GM23338 (cell line): ENCODE measurements at regions not wholly inside any gene's neighbourhood (a gene's known extent, or its start where the extent isn't known, plus 50 kb on each side); places are given as distances from the start of the nearest gene placed in this dataset.
"Not testable (repeated sequence)": the region's sequence is repeated elsewhere in the genome, so short reads cannot be mapped to it uniquely, and the experiment has no call there.

Experiments
- TF ChIP-seq, protein P1 (sequence below), 2 experiments: fragments of 200-600 bp in 1 of 2; sonication (generic) in 1 of 2; conservative IDR thresholded peaks; 2 replicates each; pipeline versions ENCODE4 v1.5.1 to v1.6.1; 2016 to 2017; ENCODE audit warnings: antibody characterized with exemption in 2 of 2, low read depth in 2 of 2, mild to moderate bottlenecking in 2 of 2, moderate library complexity in 1 of 2
- TF ChIP-seq, protein P2 (sequence below): IDR thresholded peaks from one replicate; pipeline ENCODE4 v1.6.1; 2018; ENCODE audit warnings: antibody characterized with exemption; ENCODE audit not compliant: unreplicated experiment
- TF ChIP-seq, protein P3 (sequence below): IDR thresholded peaks from 2 replicates; pipeline ENCODE4 v1.6.1; 2016; ENCODE audit warnings: antibody characterized with exemption

DNA sequence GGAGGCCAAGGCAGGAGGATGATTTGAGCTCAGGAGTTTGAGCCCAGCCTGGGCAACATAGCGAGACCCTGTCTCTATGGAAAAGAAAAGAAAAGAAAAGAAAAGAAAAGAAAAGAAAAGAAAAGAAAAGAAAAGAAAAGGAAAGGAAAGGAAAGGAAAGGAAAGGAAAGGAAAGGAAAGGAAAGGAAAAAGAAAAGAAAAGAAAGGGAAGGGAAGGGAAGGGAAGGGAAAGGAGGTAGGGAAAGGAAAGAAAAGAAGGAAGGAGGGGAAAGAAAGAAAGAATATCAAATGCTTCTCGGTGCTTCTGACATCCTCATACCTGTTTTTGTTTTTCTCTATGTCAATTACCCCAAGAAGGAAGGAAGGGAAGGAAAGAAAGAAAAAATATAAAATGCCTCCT is 181.2 kb upstream of the GRIA3 start:
- TF ChIP-seq, protein P1, sequence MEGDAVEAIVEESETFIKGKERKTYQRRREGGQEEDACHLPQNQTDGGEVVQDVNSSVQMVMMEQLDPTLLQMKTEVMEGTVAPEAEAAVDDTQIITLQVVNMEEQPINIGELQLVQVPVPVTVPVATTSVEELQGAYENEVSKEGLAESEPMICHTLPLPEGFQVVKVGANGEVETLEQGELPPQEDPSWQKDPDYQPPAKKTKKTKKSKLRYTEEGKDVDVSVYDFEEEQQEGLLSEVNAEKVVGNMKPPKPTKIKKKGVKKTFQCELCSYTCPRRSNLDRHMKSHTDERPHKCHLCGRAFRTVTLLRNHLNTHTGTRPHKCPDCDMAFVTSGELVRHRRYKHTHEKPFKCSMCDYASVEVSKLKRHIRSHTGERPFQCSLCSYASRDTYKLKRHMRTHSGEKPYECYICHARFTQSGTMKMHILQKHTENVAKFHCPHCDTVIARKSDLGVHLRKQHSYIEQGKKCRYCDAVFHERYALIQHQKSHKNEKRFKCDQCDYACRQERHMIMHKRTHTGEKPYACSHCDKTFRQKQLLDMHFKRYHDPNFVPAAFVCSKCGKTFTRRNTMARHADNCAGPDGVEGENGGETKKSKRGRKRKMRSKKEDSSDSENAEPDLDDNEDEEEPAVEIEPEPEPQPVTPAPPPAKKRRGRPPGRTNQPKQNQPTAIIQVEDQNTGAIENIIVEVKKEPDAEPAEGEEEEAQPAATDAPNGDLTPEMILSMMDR (conservative IDR thresholded peaks at IDR 0.05; ENCODE audit: low read depth in 2 of 2): not testable (repeated sequence)
- TF ChIP-seq, protein P2, sequence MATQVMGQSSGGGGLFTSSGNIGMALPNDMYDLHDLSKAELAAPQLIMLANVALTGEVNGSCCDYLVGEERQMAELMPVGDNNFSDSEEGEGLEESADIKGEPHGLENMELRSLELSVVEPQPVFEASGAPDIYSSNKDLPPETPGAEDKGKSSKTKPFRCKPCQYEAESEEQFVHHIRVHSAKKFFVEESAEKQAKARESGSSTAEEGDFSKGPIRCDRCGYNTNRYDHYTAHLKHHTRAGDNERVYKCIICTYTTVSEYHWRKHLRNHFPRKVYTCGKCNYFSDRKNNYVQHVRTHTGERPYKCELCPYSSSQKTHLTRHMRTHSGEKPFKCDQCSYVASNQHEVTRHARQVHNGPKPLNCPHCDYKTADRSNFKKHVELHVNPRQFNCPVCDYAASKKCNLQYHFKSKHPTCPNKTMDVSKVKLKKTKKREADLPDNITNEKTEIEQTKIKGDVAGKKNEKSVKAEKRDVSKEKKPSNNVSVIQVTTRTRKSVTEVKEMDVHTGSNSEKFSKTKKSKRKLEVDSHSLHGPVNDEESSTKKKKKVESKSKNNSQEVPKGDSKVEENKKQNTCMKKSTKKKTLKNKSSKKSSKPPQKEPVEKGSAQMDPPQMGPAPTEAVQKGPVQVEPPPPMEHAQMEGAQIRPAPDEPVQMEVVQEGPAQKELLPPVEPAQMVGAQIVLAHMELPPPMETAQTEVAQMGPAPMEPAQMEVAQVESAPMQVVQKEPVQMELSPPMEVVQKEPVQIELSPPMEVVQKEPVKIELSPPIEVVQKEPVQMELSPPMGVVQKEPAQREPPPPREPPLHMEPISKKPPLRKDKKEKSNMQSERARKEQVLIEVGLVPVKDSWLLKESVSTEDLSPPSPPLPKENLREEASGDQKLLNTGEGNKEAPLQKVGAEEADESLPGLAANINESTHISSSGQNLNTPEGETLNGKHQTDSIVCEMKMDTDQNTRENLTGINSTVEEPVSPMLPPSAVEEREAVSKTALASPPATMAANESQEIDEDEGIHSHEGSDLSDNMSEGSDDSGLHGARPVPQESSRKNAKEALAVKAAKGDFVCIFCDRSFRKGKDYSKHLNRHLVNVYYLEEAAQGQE: not testable (repeated sequence)
- TF ChIP-seq, protein P3, sequence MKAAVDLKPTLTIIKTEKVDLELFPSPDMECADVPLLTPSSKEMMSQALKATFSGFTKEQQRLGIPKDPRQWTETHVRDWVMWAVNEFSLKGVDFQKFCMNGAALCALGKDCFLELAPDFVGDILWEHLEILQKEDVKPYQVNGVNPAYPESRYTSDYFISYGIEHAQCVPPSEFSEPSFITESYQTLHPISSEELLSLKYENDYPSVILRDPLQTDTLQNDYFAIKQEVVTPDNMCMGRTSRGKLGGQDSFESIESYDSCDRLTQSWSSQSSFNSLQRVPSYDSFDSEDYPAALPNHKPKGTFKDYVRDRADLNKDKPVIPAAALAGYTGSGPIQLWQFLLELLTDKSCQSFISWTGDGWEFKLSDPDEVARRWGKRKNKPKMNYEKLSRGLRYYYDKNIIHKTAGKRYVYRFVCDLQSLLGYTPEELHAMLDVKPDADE: not testable (repeated sequence)
